Natural killer cell (primary cell): ENCODE measurements at regions not wholly inside any gene's neighbourhood (a gene's known extent, or its start where the extent isn't known, plus 50 kb on each side); places are given as distances from the start of the nearest gene placed in this dataset.

Experiments used
- ATAC-seq, 3 donors: fragments of 150-1000 bp in 2 of 3; fragments of 200-7000 bp in 1 of 3; cut with Tn5 transposase; 1 replicate in 1 of 3; 2 replicates in 2 of 3; pipeline ENCODE4 v1.10.0; 2021; ENCODE audit warnings: mild to moderate bottlenecking in 2 of 3, moderate library complexity in 2 of 3
- DNase-seq, 2 donors: peaks; one replicate each; pipeline versions ENCODE4 v3.0.0 to v3.0.0-alpha.2; 2013 to 2021; ENCODE audit warnings: mixed read lengths in 1 of 2
- H3K27ac ChIP-seq: one replicate; pipeline ENCODE4 v1.5.1; 2013; ENCODE audit warnings: mild to moderate bottlenecking, low read length
- H3K27me3 ChIP-seq: one replicate; pipeline ENCODE4 v1.6.1; 2013; ENCODE audit warnings: low read length; ENCODE audit not compliant: control insufficient read depth, insufficient read depth
- H3K36me3 ChIP-seq: one replicate; pipeline ENCODE4 v1.6.1; 2013; ENCODE audit warnings: low read length; ENCODE audit not compliant: control insufficient read depth, insufficient read depth
- H3K4me1 ChIP-seq: one replicate; pipeline ENCODE4 v1.6.1; 2013; ENCODE audit warnings: low read length; ENCODE audit not compliant: control insufficient read depth, insufficient read depth
- H3K4me3 ChIP-seq: one replicate; pipeline ENCODE4 v1.5.1; 2013; ENCODE audit warnings: low read length
- H3K9me3 ChIP-seq: one replicate; pipeline ENCODE4 v1.6.1; 2013; ENCODE audit warnings: low read length; ENCODE audit not compliant: control insufficient read depth, insufficient read depth
- H3K27ac Mint-ChIP-seq, 2 donors: one replicate each; pipeline ENCODE4 v1.8.0; 2022; ENCODE audit warnings: mild to moderate bottlenecking in 2 of 2, mixed read lengths in 2 of 2, moderate library complexity in 1 of 2
- H3K27me3 Mint-ChIP-seq, 2 donors: one replicate each; pipeline ENCODE4 v1.8.0; 2022; ENCODE audit warnings: low read depth in 2 of 2, mixed read lengths in 2 of 2
- H3K36me3 Mint-ChIP-seq: one replicate; pipeline ENCODE4 v1.8.0; 2022; ENCODE audit warnings: mixed read lengths
- H3K4me1 Mint-ChIP-seq, 2 donors: one replicate each; pipeline ENCODE4 v1.8.0; 2022; ENCODE audit warnings: mixed read lengths in 2 of 2
- H3K4me3 Mint-ChIP-seq: one replicate; pipeline ENCODE4 v1.8.0; 2022; ENCODE audit warnings: mild to moderate bottlenecking, moderate library complexity, mixed read lengths
- H3K9me3 Mint-ChIP-seq, 2 donors: one replicate each; pipeline ENCODE4 v1.8.0; 2022; ENCODE audit warnings: mixed read lengths in 2 of 2
- CTCF ChIP-seq: fragments of 200-600 bp; IDR thresholded peaks from one replicate; pipeline ENCODE4 v1.8.0; 2022; ENCODE audit warnings: antibody characterized with exemption
- WGBS: methylation state at CpG from one replicate; pipeline ENCODE4 v1.1.7; 2013; ENCODE audit warnings: missing lambda C conversion rate; ENCODE audit not compliant: insufficient coverage; 5-methylcytosine and 5-hydroxymethylcytosine counted together
- intact Hi-C: fragments of 100-400 bp; cut with micrococcal nuclease; formaldehyde crosslinking; loops from one replicate; pipeline ENCODE4 v1.14.2; 2022

- no peak overlapping the region for H3K27ac ChIP-seq
- DNase-seq = no peak
- no peaks in the 10 kb centered on the region for H3K27me3 ChIP-seq
- no peaks in the 10 kb centered on the region for H3K9me3 ChIP-seq
- H3K4me3 Mint-ChIP-seq = no peak overlapping the region
- H3K4me1 Mint-ChIP-seq = no peaks in the 10 kb centered on the region
- no peak overlapping the region for H3K27ac Mint-ChIP-seq
- H3K36me3 ChIP-seq = no peaks in the 10 kb centered on the region
- no peak for ATAC-seq
- TF ChIP-seq CTCF = no peak
- no peaks in the 10 kb centered on the region for H3K36me3 Mint-ChIP-seq
- H3K9me3 Mint-ChIP-seq = peaks cover 10 to 16% of the 10 kb centered on the region in 2 donors
- H3K4me3 ChIP-seq = no peak overlapping the region
- H3K27me3 Mint-ChIP-seq = no peaks in the 10 kb centered on the region
- WGBS = no CpG with 5 or more reads among the region's 4 CpGs
- intact Hi-C loops = no loop called here
- no peaks in the 10 kb centered on the region for H3K4me1 ChIP-seq
These were observed 539.3 kb upstream of the ID4 start for GRCh38 chr6:19297880-19298279.

- no peaks in the 10 kb centered on the region for H3K4me1 ChIP-seq
- no peak overlapping the region for H3K4me3 Mint-ChIP-seq
These were observed 538.7 kb upstream of the ID4 start for GRCh38 chr6:19298421-19298820.

GRCh38 chr6:19299129-19299528 is 538.0 kb upstream of the ID4 start:
- Mint-ChIP-seq H3K27ac (no peak overlapping the region), H3K9me3 (peaks cover 10 to 16% of the 10 kb centered on the region in 2 donors), H3K4me1 (no peaks in the 10 kb centered on the region), H3K36me3 (no peaks in the 10 kb centered on the region), H3K4me3 (no peak overlapping the region), H3K27me3 (no peaks in the 10 kb centered on the region)
- TF ChIP-seq CTCF = no peak
- ATAC-seq (no peak), DNase-seq (no peak)
- H3K4me1 ChIP-seq = no peaks in the 10 kb centered on the region
- no peaks in the 10 kb centered on the region for H3K9me3 ChIP-seq
- H3K27ac ChIP-seq = no peak overlapping the region
- H3K4me3 ChIP-seq = no peak overlapping the region
- intact Hi-C loops = no loop called here
- no peaks in the 10 kb centered on the region for H3K36me3 ChIP-seq
- WGBS = 76% methylated on average over 2 of the region's 3 CpGs
- H3K27me3 ChIP-seq = no peaks in the 10 kb centered on the region

More at GRCh38 chr6:19298421-19298820, 538.7 kb upstream of the ID4 start:
- H3K4me1 Mint-ChIP-seq = no peaks in the 10 kb centered on the region
- DNase-seq (no peak), ATAC-seq (no peak)
- Histone ChIP-seq H3K9me3 (no peaks in the 10 kb centered on the region), H3K36me3 (no peaks in the 10 kb centered on the region), H3K4me3 (no peak overlapping the region), H3K27me3 (no peaks in the 10 kb centered on the region), H3K27ac (no peak overlapping the region)
- WGBS = 80% methylated on average over 1 of the region's 2 CpGs
- no peak overlapping the region for H3K27ac Mint-ChIP-seq
- H3K9me3 Mint-ChIP-seq = peaks cover 10 to 16% of the 10 kb centered on the region in 2 donors
- TF ChIP-seq CTCF = no peak
- intact Hi-C loops = no loop called here
- no peaks in the 10 kb centered on the region for H3K27me3 Mint-ChIP-seq
- H3K36me3 Mint-ChIP-seq = no peaks in the 10 kb centered on the region

GRCh38 chr6:19301980-19302379 is 535.2 kb upstream of the ID4 start:
- ATAC-seq (no peak), DNase-seq (no peak)
- Histone ChIP-seq H3K4me1 (no peaks in the 10 kb centered on the region), H3K36me3 (no peaks in the 10 kb centered on the region), H3K27me3 (no peaks in the 10 kb centered on the region), H3K4me3 (no peak overlapping the region), H3K9me3 (no peaks in the 10 kb centered on the region), H3K27ac (no peak overlapping the region)
- TF ChIP-seq CTCF = no peak
- intact Hi-C loops = no loop called here
- H3K4me1 Mint-ChIP-seq = no peaks in the 10 kb centered on the region
- WGBS = 50% methylated on average over 2 of the region's 2 CpGs
- H3K4me3 Mint-ChIP-seq = no peak overlapping the region
- peaks cover 12% of the 10 kb centered on the region in 2 donors for H3K9me3 Mint-ChIP-seq
- no peaks in the 10 kb centered on the region for H3K36me3 Mint-ChIP-seq
- H3K27me3 Mint-ChIP-seq = no peaks in the 10 kb centered on the region
- no peak overlapping the region for H3K27ac Mint-ChIP-seq
